ENCODE measurements at regions not wholly inside any gene's neighbourhood (a gene's known extent, or its start where the extent isn't known, plus 50 kb on each side); places are given as distances from the start of the nearest gene placed in this dataset.

DNA sequence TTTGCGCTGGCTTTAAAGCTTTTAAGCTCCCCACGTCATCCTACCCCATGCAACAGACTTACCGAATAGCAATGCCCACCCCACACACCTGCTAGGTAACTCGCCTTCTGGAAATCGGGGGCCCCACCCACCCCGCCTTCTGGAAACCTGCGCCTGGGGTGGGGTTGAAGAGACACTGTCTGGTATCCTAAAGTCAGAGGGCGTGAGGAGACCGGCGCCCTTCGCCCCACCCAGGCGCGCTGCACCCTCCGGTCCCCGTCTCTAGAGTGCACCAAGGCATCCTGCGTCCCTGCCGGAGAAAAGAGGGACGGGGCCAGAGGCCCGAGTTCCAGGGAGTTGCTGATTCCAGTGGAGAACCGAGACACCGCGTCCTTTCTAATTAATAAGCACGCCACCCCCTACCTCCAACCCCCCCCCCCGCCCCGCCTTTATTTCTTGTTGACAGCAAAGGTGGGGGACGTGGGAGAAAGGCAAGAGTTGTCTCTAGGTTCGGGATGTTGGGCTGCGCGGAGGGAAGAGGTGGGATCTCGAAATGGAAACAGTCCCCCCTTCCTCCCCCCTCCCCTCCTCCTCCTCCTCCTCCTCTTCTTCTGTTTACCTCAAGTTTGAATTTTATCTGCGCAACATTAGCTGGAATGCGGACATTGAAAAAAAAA is 220.9 kb upstream of the MKLN1 start:
- TF ChIP-seq CTCF (IDR thresholded peaks at IDR 0.05) (no peak), POLR2A (IDR thresholded peaks at IDR 0.05) (no peak)
